COR-L47 (cell line): ENCODE measurements at regions not wholly inside any gene's neighbourhood (a gene's known extent, or its start where the extent isn't known, plus 50 kb on each side); places are given as distances from the start of the nearest gene placed in this dataset.
"Not testable (repeated sequence)": the region's sequence is repeated elsewhere in the genome, so short reads cannot be mapped to it uniquely, and the experiment has no call there.

Experiments
- DNase-seq: peaks from one replicate; lab custom pipeline; 2025; lab: John Stamatoyannopoulos, UW

DNA sequence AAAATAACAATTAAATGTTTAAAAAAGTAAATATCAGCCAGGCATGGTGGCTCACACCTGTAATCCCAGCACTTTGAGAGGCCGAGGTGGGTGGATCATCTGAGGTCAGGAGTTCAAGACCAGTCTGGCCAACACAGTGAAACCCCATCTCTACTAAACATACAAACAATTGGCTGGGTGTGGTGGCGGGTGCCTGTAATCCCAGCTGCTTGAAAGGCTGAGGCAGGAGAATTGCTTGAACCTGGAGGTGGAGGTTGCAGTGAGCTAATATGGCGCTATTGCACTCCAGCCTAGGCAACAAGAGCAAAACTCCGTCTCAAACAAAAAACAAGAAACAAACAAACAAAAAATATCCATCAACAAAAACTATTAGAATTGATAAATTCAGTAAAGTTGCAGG lies 77.5 kb downstream of the SNX5 start:
- DNase-seq: not testable (repeated sequence)

DNA sequence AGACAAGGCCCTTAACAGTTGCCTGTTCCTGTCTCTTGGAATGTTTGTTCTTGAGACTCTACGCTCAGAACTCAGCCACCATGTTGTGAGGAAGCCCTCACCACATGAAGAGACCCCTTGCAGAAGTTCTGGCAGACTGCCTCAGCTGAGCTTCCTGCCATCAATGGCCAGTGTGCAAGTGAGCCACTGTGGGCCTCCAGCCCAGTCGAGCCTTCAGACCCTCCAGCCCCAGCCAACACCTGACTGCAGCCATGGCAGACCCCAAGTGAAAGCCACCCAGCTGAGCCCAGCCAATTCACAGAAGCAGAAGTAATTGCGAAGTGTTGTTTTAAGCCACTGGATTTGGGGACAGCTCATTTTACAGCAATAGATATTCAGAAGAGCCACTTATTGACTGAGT lies 78.3 kb downstream of the SNX5 start:
- DNase-seq: no peak

DNA sequence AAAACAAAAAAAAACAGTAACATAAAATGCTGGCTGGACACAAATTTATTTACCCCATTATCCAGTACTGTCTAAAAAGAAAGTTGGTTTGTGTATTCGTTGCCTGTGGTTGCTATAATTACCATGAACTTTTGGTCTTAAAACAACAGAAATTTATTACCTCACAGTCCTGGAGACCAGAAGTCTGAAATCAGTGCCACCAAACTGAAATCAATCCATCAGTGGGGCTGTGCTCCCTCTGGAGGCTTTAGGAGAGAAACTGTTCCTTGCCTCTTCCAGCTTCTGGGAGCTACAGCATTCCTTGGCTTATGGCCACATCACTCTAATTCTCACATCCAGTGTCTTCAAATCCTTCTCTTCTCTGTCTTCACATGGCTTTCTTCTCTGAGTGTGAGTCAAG lies 79.4 kb downstream of the SNX5 start:
- no peak for DNase-seq

DNA sequence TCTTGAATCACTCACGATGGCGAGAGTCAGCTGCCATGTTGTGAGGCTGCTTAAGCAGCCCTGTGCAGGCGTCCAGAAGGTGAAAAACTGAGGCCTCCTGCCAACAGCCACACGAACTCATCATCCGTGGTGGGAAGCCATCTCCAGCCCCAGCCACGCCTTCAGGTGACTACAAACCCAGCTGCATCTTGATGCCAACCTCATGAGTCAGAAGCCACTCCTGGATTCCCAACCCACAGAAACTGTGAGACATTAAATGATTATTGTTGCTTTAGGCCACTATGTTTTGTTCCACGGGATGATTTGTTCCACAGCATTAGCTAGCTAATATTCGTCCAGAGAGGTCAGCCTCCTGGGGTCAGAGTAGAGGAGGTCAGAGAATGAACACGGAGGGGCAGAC lies 80.5 kb downstream of the SNX5 start:
- no peak for DNase-seq

DNA sequence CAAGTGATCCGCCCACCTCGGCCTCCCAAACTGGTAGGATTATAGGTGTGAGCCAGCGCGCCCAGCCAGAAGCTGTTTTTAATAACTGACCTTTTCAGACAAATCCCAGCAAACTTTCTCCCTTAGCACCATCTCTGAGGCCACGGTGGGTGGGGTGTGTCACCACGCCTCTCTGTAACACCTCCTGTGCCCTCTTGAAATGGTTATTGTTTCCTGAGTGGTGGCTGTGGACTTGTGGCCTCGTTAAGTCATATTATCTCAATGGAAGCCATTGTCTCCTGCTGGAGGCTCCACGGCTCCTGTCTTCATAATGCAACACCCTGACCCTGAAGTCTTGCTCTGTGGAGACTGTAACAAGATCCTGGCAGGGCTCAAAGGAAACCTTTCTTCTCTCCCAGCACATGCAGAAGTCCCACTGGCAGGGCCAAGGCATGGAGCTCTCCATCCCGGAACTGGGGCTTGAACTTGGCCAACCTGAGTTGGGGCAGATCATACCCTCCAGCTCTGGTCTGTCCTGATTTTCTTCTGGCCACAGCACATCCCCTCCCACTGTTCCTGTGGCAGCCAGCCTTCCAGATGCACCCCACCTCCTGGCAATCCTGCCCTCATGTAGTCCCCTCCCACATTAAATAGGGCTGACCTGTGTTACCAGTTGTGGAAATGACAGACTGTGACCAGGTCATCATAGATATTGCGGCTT lies 81.1 kb downstream of the SNX5 start:
- DNase-seq: no peak

DNA sequence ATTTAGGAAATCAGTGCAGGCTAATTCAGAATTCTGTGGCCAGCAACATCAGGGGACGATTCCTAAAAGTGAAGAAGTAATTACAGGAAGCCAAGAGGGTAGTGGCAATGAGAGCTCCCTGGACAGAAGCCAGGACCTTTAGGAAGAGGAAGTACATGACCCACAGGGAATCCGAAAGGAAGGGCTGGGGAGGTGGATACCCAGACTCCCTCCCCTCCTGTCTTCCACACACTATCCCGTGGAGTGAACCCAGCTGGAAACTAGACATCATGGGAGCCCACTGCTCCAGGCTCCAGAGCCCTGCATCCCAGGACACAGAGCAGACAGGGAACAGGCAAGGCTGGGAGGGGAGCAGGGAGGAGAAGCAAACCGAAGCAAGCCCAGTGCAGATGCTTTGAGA lies 83.0 kb downstream of the SNX5 start:
- DNase-seq: no peak

DNA sequence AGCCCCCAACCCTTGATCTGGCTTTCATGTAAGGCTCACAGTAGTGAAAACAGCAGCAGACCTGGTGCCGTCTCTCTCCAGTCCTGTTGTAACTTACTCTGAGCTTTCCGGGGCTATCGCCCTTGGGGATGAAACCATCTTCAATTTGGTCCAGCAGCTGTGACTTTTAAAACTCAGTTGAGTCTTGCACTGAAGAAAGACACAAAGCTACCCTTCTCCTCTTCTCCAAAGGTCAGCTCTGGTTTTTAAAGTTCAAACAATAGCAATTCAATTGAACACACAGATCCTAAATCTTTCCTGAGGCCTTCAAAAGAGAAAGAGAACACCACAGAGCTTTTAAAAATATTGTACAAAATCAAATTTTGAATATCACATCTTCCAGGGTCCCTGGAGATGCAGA lies 83.5 kb downstream of the SNX5 start:
- DNase-seq: no peak

DNA sequence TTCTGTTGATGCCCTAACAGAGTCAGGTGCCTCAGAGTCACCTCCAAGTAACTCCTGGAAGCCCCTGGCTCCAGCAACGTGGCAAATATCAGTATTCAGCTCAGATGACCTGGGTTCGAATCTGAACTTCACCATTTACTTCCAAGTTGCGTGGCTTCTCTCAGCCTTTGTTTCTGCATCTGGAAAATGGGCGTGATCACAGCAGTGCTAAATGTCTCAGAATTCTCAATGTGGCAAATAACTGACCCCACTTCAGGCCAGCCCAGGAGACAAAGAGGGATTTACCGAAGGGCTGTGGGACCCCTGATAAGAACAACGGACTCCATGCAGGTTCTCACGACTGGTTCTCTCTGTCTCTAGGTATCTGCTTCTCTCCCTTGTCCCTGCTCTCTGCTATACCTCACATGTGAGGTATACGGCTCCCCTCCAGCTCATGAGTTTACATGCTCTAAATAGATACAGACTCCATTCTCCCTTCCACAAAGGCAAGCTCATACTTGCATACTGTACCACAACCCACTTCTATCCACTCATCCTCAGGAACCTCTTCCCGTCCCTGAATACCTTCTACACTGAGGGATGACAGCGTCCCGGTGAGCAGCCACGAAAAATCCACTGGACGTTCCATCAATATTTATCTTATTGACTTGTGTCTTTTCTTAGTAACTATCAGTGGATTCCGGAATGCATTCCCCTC lies 84.1 kb downstream of the SNX5 start:
- DNase-seq: no peak

DNA sequence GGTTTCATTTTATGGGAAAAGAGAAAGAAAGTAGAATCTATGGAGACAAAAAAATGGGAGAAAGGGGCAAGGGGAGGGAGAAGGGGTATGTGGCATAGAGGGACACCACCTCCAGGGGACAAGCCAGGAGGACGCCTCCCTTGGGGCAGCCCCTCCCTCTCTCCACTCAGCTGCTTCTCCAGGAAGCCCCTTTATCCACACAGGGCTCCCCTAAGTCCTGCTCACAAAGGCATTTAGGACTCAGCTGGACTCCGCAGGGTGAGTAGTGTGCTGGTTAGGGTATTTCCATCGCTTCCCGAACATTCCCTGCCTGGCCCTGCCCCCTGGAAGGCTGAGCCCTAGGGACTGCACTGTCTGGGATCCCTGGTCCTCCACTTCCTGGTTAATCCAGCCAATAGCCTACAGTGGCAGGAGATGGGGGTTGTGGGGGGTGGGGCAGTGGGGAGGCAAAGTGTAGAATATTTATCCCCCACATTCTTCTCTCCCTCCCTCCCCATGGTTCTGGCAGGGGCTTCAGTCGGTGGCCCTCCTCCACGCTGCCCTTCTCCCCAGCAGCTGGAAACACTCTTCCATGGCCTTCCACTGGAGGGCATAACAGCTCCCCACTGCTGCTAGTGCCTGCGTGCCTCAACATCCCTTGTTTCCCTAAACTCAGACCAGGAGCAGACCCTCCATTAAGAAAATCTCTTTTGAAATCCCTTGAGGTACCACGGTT lies 84.8 kb downstream of the SNX5 start:
- no peak for DNase-seq

DNA sequence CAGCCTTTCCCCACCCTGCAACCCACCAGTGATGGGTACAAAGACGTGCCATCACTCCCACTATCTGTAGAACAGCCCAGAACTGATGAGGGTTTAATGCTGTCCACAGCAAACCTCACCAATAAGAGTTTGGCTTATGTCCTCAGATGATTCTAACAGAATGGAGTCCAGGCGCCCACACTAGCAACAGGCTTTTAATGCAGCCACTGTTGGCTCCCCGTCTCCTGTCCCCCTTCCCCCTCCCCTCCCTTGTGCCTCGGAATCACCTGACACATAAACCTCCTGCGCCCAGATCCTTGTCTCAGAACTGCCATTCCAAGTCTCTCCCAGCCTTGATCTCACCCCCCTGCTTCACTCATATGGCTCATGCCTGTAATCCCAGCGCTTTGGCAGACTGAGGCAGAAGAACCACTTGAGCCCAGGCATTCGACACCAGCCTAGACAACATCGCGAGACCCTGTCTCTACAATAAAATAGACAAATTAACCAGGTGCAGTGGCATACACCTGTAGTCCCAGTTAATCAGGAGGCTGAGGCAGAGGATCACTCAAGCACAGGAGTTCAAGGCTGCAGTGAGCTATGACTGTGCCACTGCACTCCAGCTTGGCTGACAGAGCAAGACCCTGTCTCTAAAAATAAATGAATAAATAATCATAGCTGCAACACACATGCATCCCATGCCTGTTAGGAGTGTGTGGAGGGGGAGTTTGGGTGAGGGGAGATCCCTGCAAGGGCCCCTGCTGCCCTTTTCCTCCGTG lies 85.6 kb downstream of the SNX5 start:
- no peak for DNase-seq

DNA sequence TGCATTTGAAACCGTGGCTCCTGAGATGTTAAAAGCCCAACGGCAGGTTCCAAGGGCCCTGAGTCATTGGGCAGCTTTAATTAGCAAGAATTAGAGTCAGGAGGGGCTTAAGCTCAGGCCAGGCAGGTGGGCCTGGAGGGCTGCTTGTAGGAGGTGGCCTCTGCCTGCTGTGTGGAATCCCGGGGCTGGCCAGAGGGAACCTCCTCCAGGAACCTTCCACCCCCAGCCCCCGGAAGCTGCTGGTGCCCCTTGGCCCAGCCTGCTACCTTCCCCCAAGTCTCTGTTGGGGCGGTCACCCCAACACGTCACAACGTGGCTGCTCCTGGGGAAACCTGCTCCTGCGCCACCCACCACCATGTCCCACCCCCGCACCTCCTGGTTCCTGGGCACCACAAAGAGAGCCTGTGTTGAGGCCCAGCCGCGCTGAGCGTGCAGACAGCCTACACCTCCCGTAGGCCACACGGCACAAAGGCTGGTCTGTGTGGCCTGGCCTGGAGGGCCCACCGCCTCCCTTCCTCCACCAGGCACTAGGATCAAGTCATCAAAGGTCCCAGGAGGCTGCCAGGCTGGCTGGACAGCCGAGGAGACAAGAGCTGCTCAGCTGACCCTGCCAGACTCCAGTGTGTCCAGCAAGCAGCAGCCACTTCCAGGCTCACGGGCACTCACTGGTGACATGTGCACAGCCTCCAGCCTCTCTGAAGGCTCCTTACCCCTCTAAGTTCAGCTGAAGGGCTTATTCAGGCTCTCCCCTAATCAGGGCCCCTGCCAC lies 86.3 kb downstream of the SNX5 start:
- no peak for DNase-seq

DNA sequence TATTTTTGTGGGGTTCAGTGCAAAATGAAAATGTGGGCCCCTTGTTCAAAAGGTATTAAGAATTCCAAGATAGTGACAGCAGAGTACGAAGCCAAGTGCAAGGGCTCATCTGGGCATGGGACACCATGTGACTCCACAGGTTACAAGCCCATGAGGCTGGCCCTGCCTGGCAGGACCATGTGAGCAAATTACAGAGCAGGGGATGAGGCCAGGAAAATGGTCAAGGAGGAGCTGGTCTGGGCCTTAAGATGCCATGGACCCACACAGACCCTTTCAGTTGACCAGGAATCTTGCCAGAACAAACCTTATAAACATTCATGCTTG lies 86.9 kb downstream of the SNX5 start:
- DNase-seq: no peak

DNA sequence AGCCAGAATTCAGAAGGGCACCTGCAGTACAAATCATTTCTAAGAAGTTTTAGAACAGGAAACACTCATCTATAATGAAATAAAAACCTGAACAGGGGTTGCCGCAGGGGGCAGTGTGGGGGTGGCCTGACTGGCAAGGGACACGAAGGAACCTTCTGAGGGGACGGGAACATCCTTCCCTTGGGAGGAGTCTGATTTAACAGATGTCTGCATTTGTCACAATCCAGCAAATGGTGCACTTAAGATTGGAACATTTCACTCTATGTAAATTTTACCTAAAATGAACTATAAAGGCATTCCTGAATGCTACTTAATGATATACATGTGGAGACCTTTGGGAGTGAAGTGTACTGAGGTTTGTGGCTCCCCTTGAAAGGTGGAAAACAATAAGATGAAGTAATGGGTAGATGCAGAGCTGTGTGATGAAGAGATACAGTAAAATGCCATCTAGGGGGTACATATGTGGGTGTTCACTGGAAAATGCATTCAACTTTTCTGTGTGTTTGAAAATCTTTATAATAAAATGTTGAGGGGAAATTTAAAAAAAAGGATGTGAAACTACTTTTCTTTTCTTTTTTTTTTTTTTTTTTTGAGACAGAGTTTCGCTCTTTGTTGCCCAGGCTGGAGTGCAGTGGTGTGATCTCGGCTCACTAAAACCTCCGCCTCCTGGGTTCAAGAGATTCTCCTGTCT lies 89.5 kb downstream of the SNX5 start:
- no peak for DNase-seq

DNA sequence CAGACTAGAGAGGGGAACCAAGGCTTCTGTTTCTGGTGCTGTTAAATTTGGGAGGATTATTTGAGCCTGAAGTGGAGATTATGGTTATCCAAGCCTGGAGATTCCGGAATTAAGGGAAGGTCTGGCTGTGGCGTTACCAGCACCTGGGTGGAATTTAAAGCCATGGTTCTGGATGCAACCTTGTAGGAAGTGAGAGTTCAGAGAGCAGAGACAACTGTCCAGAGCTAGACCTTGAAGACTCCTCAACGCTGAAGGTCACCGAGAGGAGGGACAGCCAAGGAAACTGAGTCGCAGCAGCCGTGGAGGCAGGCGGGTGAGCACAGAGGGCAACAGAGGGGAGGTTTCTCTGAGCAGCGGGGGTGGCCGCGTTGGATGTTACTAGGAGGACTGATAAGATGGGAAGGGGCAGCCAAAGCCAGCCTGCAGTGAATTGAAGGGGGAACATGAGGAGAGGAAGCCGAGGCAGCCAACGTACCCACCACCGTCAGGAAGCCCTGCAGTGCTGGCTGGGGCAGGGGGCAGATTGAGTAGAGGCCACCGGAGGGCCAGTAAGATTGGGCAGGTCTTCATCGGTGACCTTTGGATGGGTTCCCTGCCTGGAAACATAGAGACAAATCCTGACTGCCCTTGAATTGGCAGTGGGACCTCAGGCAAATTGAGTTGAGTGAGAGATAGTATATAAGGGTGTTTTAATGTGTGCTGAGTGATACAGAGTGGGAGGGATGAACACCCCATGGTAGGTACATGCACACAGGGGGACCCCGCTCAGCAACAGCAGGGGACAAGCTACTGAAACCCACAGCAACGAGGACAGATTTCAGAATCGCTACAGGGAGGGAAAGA lies 90.3 kb downstream of the SNX5 start:
- DNase-seq: no peak

DNA sequence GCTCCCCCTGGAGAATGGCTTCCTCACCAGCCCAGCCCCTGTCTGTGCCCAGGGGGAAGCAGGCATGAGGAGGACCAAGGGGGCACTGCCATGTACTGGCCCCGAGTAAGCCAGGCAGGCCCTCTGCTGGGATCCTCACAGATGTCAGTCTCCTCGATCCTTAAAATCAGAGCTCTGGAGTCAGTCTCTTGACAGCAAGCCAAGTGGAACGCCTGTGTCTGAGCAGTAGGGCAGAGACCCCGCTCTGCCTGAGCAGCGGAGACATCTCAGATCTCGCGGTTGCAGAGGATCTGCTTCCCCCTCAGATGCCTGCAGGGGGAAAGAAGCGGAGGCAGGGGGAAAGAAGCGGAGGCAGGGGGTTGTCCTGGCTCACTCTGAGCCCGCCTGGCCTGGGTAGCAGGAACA lies 92.6 kb downstream of the SNX5 start:
- DNase-seq: no peak

DNA sequence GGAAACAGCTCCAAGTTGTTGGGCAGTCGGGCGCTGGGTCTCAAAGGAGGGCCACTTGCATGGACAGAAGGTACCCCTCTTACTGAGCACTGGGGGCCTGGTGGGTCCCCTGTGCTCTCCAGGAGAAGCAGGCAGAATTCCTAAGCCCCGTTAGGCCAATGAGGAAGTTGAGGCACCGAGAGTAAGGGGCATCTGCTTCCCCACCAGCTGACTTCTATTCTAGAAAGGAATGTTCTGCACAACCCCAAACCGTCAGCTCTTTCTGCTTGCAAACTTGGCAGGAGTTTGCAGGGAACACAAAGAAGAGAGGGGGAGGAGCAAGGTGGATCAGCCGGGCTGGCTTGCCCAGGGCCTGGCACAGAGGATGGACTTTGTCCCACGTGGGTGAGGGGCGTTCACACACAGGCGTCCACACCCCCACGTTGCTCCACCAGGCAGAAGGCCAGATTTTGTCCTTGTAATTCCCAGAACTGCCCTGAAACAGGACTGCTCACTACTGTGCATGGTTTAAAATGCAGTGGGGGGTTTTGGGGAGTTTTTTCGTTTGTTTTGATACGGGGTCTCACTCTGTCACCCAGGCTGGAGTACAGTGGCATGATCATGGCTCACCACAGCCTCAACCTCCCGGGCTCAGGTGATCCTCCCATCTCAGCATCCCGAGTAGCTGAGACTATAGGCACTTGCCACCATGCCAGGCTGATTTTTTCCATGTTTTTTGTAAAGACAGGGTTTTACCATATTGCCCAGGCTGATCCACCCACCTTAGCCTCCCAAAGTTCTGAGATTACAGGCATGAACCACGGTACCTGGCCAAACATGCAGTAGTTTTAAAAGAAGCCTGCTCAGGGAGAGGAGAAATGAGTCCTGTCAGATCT lies 93.3 kb downstream of the SNX5 start:
- DNase-seq: no peak

DNA sequence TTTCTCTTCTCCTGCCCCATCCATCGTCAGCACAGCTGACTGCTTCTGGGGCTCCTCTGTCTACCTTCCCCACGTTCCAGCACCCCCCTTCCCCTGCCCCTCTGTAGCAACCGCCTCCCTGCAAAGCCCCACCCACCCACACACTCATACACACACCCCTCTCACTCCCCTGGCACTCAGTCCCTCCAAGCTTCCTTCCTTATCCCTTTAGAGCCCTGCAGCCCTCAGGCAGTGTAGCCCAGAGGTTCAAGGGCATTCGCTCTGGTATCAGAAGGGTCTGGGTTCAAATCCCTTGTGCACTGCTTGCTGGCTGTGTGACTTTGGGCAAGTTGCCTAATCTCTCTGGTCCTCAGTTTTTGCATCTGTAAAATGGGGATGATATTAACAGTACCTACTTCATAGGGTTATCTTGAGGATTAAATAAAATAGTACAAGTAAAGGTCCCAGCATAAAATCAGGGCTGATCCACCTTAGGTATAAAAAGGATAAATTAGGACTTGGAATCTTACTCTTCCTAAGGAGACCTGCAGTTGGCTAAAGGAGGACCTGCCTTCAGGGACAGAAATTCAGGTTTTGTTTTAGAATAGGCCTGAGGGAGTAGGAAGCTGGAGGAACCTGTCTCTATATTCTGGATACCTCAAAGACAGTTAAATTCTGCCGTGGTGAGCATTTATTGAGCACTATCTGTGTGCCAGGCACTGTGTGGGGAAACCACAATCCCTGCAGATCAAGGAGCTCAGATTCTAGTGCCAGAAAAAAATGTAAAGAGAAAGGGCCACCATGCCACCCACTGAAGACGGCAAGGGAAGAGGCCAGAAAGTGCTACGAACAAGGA lies 94.1 kb downstream of the SNX5 start:
- DNase-seq: no peak
